DND-41 (cell line): ENCODE measurements at regions not wholly inside any gene's neighbourhood (a gene's known extent, or its start where the extent isn't known, plus 50 kb on each side); places are given as distances from the start of the nearest gene placed in this dataset.

Experiments used
- ATAC-seq: fragments of 200-7000 bp; cut with Tn5 transposase; 3 replicates; pipeline ENCODE4 v1.9.1; 2021; ENCODE audit warnings: low read depth; ENCODE audit not compliant: insufficient read depth
- DNase-seq: peaks from one replicate; pipeline ENCODE4 v3.0.0-alpha.2; 2020
- H2AFZ ChIP-seq: 2 replicates; pipeline ENCODE4 v1.6.0; 2012; ENCODE audit warnings: low read depth, low read length
- H3K27ac ChIP-seq: 2 replicates; pipeline ENCODE4 v1.5.1; 2012; ENCODE audit warnings: low read length, inconsistent platforms
- H3K27me3 ChIP-seq: fragments of 200-600 bp; sonication (generic); 2 replicates; pipeline ENCODE4 v1.6.0; 2012; ENCODE audit warnings: low read length, mild to moderate bottlenecking, inconsistent platforms; ENCODE audit not compliant: insufficient read depth, poor library complexity
- H3K36me3 ChIP-seq: 2 replicates; pipeline ENCODE4 v1.5.1; 2012; ENCODE audit warnings: low read length, inconsistent platforms; ENCODE audit not compliant: insufficient read depth
- H3K4me1 ChIP-seq: 2 replicates; pipeline ENCODE4 v1.5.1; 2012; ENCODE audit warnings: mild to moderate bottlenecking, low read length; ENCODE audit not compliant: insufficient read depth
- H3K4me2 ChIP-seq: 2 replicates; pipeline ENCODE4 v1.6.0; 2012; ENCODE audit warnings: mild to moderate bottlenecking, moderate library complexity, low read length, inconsistent platforms; ENCODE audit not compliant: insufficient read depth
- H3K4me3 ChIP-seq, 2 experiments: fragments of 200-600 bp in 1 of 2; shearing (Covaris generic) in 1 of 2; 2 replicates each; pipeline ENCODE4 v1.5.1; 2012 to 2016; ENCODE audit warnings: inconsistent platforms in 2 of 2, low read length in 2 of 2, mild to moderate bottlenecking in 2 of 2, low read depth in 1 of 2, moderate library complexity in 1 of 2
- H3K79me2 ChIP-seq: 2 replicates; pipeline ENCODE4 v1.6.0; 2012; ENCODE audit warnings: low read length, inconsistent platforms; ENCODE audit not compliant: insufficient read depth
- H3K9ac ChIP-seq: 2 replicates; pipeline ENCODE4 v1.6.0; 2012; ENCODE audit warnings: low read depth, mild to moderate bottlenecking, inconsistent platforms, low read length, moderate library complexity
- H3K9me3 ChIP-seq: 2 replicates; pipeline ENCODE4 v1.5.1; 2012; ENCODE audit warnings: low read length, moderate library complexity, mild to moderate bottlenecking, inconsistent platforms; ENCODE audit not compliant: insufficient read depth, severe bottlenecking
- H4K20me1 ChIP-seq: 2 replicates; pipeline ENCODE4 v1.6.0; 2012; ENCODE audit warnings: low read length; ENCODE audit not compliant: insufficient read depth
- CTCF ChIP-seq: IDR thresholded peaks from 2 replicates; pipeline ENCODE4 v1.5.1; 2012; ENCODE audit warnings: borderline replicate concordance, low read length, moderate library complexity, mild to moderate bottlenecking; ENCODE audit not compliant: poor library complexity, severe bottlenecking; ENCODE audit errors: extremely low read depth
- EZH2 ChIP-seq: IDR thresholded peaks from 3 replicates; pipeline ENCODE4 v1.6.1; 2012; ENCODE audit warnings: borderline replicate concordance, low read depth, mild to moderate bottlenecking, moderate library complexity, low read length, inconsistent platforms; ENCODE audit not compliant: severe bottlenecking

DNA sequence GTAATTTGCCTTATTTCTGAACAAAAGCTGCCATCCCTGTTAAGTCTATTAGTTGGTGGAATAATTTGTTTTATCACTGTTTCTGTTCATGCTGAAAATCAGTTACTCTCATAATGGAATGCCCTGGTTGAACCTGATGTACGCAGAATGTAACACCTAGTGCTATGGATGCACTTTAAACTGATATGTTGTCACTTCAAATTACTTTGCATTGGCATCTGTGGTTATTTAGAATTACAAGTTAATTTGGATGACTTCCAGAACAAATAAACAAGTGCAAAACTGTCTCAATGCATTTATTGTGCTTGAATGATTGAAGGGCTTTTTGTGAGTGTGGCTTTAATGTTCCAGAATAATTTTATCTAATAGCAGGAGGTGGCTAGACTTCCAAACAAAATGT is 368.2 kb upstream of the SLITRK5 start:
- ATAC-seq (no peak), DNase-seq (no peak)
- no peaks in the 10 kb centered on the region for H4K20me1 ChIP-seq
- no peak overlapping the region for H3K9ac ChIP-seq
- no peak overlapping the region for H2AFZ ChIP-seq
- H3K4me1 ChIP-seq: no peaks in the 10 kb centered on the region
- TF ChIP-seq EZH2 (no peak), CTCF (no peak)
- no peak overlapping the region for H3K27ac ChIP-seq
- no peaks in the 10 kb centered on the region for H3K9me3 ChIP-seq
- H3K4me2 ChIP-seq: no peak overlapping the region
- H3K36me3 ChIP-seq: no peaks in the 10 kb centered on the region
- no peak overlapping the region for H3K4me3 ChIP-seq
- no peaks in the 10 kb centered on the region for H3K27me3 ChIP-seq
- no peaks in the 10 kb centered on the region for H3K79me2 ChIP-seq

GRCh38 chr13:87311165-87311564 is 360.0 kb upstream of the SLITRK5 start:
- H3K4me2 ChIP-seq: no peak overlapping the region
- H3K9me3 ChIP-seq: no peaks in the 10 kb centered on the region
- no peak overlapping the region for H3K4me3 ChIP-seq
- ATAC-seq: no peak
- TF ChIP-seq EZH2: no peak
- no peak for TF ChIP-seq CTCF
- no peak overlapping the region for H2AFZ ChIP-seq
- no peaks in the 10 kb centered on the region for H3K79me2 ChIP-seq
- no peaks in the 10 kb centered on the region for H4K20me1 ChIP-seq
- no peaks in the 10 kb centered on the region for H3K4me1 ChIP-seq
- no peaks in the 10 kb centered on the region for H3K36me3 ChIP-seq
- DNase-seq: no peak
- no peaks in the 10 kb centered on the region for H3K27me3 ChIP-seq
- no peak overlapping the region for H3K27ac ChIP-seq
- H3K9ac ChIP-seq: no peak overlapping the region

DNA sequence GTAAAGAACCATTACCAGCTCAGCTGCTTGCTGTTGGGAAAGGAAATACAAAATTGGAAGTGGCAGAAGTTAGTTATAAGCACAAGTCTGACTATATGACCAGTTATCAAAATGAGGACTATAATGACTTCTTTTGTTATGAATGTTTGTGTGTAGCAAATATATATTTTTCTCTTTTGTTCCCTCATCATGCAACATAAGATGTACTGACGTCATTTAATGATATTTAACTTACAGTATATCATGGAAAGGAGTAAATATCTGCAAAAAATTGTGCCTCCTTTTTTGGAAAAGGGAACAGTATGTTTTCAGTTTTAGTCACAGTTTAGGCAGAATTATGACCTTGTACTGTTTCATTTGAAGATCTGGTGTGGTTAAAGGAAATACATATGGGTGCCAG is 356.3 kb upstream of the SLITRK5 start:
- no peak for TF ChIP-seq CTCF
- no peak for TF ChIP-seq EZH2
- no peak for DNase-seq
- no peak overlapping the region for H3K27ac ChIP-seq
- H3K4me2 ChIP-seq: no peak overlapping the region
- no peaks in the 10 kb centered on the region for H3K9me3 ChIP-seq
- no peaks in the 10 kb centered on the region for H4K20me1 ChIP-seq
- H3K9ac ChIP-seq: no peak overlapping the region
- no peaks in the 10 kb centered on the region for H3K4me1 ChIP-seq
- H3K36me3 ChIP-seq: no peaks in the 10 kb centered on the region
- H3K79me2 ChIP-seq: no peaks in the 10 kb centered on the region
- no peak for ATAC-seq
- no peak overlapping the region for H2AFZ ChIP-seq
- no peaks in the 10 kb centered on the region for H3K27me3 ChIP-seq
- H3K4me3 ChIP-seq: no peak overlapping the region

DNA sequence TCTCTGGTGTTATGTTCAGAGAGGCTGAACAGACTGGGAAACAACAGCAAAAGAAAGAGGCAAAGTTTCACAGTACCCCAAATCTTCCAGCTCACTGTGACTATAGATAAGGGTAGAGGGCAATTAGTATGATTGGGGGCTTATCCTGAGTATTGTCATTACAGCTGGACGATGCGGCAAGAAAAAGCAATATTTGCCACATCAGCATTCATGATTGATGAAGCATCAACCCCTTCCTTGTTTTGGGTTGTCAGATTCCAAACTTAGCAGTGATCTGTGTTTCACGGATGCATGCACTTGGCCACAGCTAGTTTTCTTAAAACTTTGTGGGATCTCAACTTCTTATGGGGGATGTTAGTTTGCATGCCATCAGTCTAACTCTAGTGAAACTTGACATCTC is 348.8 kb upstream of the SLITRK5 start:
- Histone ChIP-seq H3K27ac (no peak overlapping the region), H3K4me2 (no peak overlapping the region), H4K20me1 (no peaks in the 10 kb centered on the region), H2AFZ (no peak overlapping the region), H3K4me3 (no peak overlapping the region), H3K9me3 (no peaks in the 10 kb centered on the region), H3K4me1 (no peaks in the 10 kb centered on the region), H3K9ac (no peak overlapping the region), H3K79me2 (no peaks in the 10 kb centered on the region), H3K36me3 (no peaks in the 10 kb centered on the region), H3K27me3 (no peaks in the 10 kb centered on the region)
- no peak for DNase-seq
- no peak for TF ChIP-seq CTCF
- no peak for TF ChIP-seq EZH2
- no peak for ATAC-seq
